Spinal cord (tissue), 9 donors: ENCODE measurements at regions not wholly inside any gene's neighbourhood (a gene's known extent, or its start where the extent isn't known, plus 50 kb on each side); places are given as distances from the start of the nearest gene placed in this dataset.

Source experiments
- DNase-seq, 6 donors: peaks; one replicate each; pipeline versions ENCODE4 v3.0.0 to v3.0.0-alpha.2; 2013 to 2015; ENCODE audit warnings: low spot score in 6 of 6, low read depth in 4 of 6
- H3K27ac ChIP-seq: one replicate; pipeline ENCODE4 v1.5.1; 2013; ENCODE audit warnings: low read depth, low read length, control low read depth
- H3K27me3 ChIP-seq: one replicate; pipeline ENCODE4 v1.6.1; 2013; ENCODE audit warnings: low read length; ENCODE audit not compliant: control insufficient read depth, insufficient read depth
- H3K36me3 ChIP-seq: one replicate; pipeline ENCODE4 v1.6.1; 2013; ENCODE audit warnings: low read length; ENCODE audit not compliant: control insufficient read depth, insufficient read depth
- H3K4me1 ChIP-seq: one replicate; pipeline ENCODE4 v1.6.1; 2013; ENCODE audit warnings: low read length; ENCODE audit not compliant: control insufficient read depth, insufficient read depth
- H3K4me3 ChIP-seq: one replicate; pipeline ENCODE4 v1.5.1; 2013; ENCODE audit warnings: low read depth, low read length, control low read depth
- H3K9me3 ChIP-seq: one replicate; pipeline ENCODE4 v1.6.1; 2013; ENCODE audit warnings: low read length; ENCODE audit not compliant: control insufficient read depth, insufficient read depth
- whole genome bisulfite sequencing: methylation state at CpG from one replicate; pipeline ENCODE4 v1.1.5; 2013; ENCODE audit warnings: missing lambda C conversion rate; ENCODE audit not compliant: insufficient coverage; 5-methylcytosine and 5-hydroxymethylcytosine counted together
- donor health status: healthy.

DNA sequence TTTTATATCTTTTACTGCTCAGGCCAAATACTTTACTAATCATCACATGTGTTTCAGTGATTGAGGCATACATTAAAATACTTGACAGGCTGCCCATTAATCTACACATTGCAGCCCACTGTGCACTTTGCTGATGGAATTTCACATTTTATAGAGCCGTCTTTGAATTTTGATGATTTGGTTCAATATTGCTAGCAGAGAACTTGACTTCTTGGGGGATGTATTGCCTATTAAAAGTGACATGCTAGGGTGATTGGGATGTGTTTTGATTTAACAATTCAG lies 1291.0 kb upstream of the GYPC start:
- Histone ChIP-seq H3K27ac (no peak overlapping the region), H3K4me1 (no peaks in the 10 kb centered on the region), H3K27me3 (no peaks in the 10 kb centered on the region), H3K36me3 (no peaks in the 10 kb centered on the region), H3K4me3 (no peak overlapping the region), H3K9me3 (no peaks in the 10 kb centered on the region)
- peak in 1 of 6 donors; percentile 69 for DNase-seq
- WGBS, result no CpG with 5 or more reads among the region's 1 CpG

DNA sequence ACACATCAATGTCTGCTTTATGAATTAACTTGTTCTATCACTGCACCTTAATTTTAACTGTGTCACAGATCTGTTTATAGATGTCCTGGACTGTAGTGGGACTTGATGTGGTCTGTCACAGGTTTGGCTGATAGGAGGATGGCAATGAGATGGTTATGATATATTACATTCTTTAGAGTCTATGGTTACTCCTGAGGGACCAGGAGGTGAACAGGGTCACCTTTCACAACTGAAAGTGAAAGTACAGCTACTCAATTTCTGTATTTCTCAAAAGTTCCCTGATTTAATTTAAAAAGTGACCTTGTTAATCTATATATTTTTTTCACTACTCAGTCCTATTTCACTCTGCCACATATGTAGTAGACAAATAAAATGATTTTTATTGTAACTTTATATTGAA lies 1284.1 kb upstream of the GYPC start:
- Histone ChIP-seq H3K4me1 (no peaks in the 10 kb centered on the region), H3K9me3 (no peaks in the 10 kb centered on the region)

DNA sequence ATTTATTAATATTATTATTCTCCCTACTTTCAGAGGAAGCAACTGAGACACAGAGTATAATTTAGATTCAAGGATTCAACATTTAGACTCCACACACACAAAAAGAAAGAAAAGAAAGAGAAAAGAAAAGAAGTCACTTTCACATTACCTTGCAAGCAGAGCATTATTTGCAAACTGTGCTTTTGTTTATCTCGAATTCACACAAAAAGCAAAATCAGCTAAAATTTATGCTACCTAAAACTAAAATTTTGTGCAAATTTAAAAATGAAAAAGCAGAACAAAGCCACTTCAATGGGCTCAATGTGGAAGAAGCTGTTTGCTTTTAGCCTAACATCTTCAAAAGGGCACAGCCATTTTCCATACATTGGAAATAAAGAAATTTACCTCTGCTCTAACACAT lies 1282.7 kb upstream of the GYPC start:
- no CpG with 5 or more reads among the region's 1 CpG for WGBS
- no peak overlapping the region for H3K4me3 ChIP-seq
- no peaks in the 10 kb centered on the region for H3K4me1 ChIP-seq
- H3K9me3 ChIP-seq, result no peaks in the 10 kb centered on the region
- no peak for DNase-seq
- H3K27me3 ChIP-seq, result no peaks in the 10 kb centered on the region
- H3K27ac ChIP-seq, result no peak overlapping the region
- H3K36me3 ChIP-seq, result no peaks in the 10 kb centered on the region

More for the DNA sequence above, 1284.1 kb upstream of the GYPC start:
- Histone ChIP-seq H3K4me3 (no peak overlapping the region), H3K27ac (no peak overlapping the region), H3K27me3 (no peaks in the 10 kb centered on the region), H3K36me3 (no peaks in the 10 kb centered on the region)
- no peak for DNase-seq

- no peaks in the 10 kb centered on the region for H3K27me3 ChIP-seq
- H3K36me3 ChIP-seq, result no peaks in the 10 kb centered on the region
- no peak overlapping the region for H3K4me3 ChIP-seq
- 91% methylated on average over 7 of the region's 7 CpGs for WGBS
- H3K9me3 ChIP-seq, result no peaks in the 10 kb centered on the region
- no peak overlapping the region for H3K27ac ChIP-seq
- H3K4me1 ChIP-seq, result no peaks in the 10 kb centered on the region
- DNase-seq, result no peak
Observed at GRCh38 chr2:125386074-125386473, 1269.9 kb upstream of the GYPC start.

- Histone ChIP-seq H3K27ac (no peak overlapping the region), H3K27me3 (no peaks in the 10 kb centered on the region), H3K4me3 (no peak overlapping the region), H3K4me1 (no peaks in the 10 kb centered on the region), H3K36me3 (no peaks in the 10 kb centered on the region), H3K9me3 (peaks cover 1% of the 10 kb centered on the region)
- 95% methylated on average over 3 of the region's 4 CpGs for WGBS
- no peak for DNase-seq
Observed at GRCh38 chr2:125397535-125398251, 1258.3 kb upstream of the GYPC start.

DNA sequence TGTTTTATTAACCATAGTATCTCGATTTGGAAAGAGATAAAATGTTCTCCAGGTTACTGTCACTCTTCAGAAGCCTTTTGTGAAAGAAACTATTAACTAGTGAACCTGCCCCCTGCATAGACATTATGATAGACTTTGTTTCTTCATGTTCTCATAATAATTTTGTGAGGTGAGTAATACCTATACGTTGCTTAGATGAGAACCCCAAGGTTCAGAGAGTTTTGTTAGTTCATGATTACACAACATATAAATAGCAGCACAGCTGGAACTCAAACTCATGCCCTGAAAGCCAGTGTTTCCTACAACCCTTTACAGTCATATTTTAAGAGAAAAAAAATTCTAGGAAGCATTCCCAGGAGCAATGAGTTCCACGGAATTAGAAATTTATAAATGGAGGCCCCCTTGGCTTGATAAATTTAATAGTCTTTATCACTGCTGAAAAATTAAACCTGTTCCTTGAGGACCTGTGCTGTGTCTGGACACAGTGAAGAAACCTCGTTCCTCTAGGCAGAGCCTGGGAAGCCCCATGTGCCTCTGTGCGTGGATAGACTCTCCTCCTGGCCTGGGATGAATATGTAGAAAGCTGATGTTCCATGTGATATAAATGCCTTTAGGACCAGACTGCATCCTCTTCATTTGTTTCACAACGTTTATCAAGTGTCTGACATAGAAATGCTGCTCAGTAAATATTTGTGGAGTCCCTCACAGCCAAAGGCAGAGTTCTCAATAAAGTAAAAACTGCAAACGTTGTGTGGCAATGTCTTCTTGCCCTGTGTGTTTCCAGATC lies 1257.0 kb upstream of the GYPC start:
- 50% methylated on average over 1 of the region's 7 CpGs for WGBS
- Histone ChIP-seq H3K36me3 (no peaks in the 10 kb centered on the region), H3K4me1 (no peaks in the 10 kb centered on the region), H3K27me3 (no peaks in the 10 kb centered on the region), H3K4me3 (no peak overlapping the region), H3K27ac (no peak overlapping the region), H3K9me3 (peaks cover 1% of the 10 kb centered on the region)
- no peak for DNase-seq

- Histone ChIP-seq H3K36me3 (no peaks in the 10 kb centered on the region), H3K9me3 (no peaks in the 10 kb centered on the region), H3K4me1 (no peaks in the 10 kb centered on the region), H3K27ac (no peak overlapping the region), H3K4me3 (no peak overlapping the region), H3K27me3 (no peaks in the 10 kb centered on the region)
- no peak for DNase-seq
- no CpG with 5 or more reads among the region's 2 CpGs for WGBS
Observed at GRCh38 chr2:125405816-125406215, 1250.1 kb upstream of the GYPC start.

DNA sequence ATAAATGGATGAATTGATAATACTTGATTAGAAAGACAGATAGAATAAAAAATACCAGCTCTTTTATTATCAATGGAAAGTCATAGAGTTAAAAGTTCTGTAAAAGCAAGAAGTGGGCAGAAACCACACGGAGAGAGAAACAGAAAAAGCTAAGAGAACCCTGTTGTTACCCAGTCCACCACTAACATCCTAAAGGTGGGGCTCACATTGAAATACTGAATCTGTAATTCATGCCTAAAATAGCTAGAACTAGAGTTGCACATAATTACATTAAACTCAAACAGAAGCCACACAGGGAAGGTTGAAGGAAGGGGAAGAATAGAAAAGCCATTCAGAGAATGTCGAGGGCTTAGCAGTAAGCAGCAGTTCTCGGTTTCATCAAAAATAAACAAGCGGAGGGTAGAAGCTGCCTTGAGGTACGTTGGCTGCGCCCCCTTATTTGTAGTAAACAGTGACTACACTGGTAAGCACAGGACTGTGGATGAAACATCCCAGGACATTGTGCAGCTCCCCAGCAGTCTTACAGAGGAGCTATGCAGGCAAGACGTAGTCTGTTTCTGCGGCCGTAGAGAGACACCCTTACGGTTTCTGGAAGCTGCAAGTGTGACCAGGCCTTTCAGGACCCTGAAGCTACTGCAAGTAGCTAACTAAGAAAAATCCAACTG lies 1247.0 kb upstream of the GYPC start:
- H3K27me3 ChIP-seq, result no peaks in the 10 kb centered on the region
- 88% methylated on average over 4 of the region's 10 CpGs for WGBS
- H3K36me3 ChIP-seq, result no peaks in the 10 kb centered on the region
- H3K4me1 ChIP-seq, result no peaks in the 10 kb centered on the region
- H3K27ac ChIP-seq, result no peak overlapping the region
- H3K4me3 ChIP-seq, result no peak overlapping the region
- DNase-seq, result no peak
- H3K9me3 ChIP-seq, result no peaks in the 10 kb centered on the region

DNA sequence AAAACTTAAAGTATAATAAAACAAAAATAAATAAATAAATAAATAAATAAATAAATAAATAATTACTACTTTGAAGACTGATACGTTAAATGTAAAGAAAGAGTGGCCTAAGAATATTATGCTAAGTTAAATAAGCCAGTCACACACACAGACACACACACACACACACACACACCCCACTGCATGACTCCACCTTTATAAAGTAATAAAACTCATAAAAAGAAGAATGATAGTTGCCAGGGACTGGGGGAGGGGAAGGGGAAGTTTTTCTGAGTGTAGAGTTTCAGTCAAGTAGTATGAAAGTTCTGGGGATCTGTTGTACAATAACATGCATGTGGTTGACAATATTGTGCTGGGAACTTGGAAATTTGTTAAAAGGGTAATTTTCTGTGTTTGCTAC lies 1237.5 kb upstream of the GYPC start:
- Histone ChIP-seq H3K36me3 (no peaks in the 10 kb centered on the region), H3K27ac (no peak overlapping the region), H3K9me3 (no peaks in the 10 kb centered on the region), H3K4me3 (no peak overlapping the region), H3K4me1 (no peaks in the 10 kb centered on the region), H3K27me3 (no peaks in the 10 kb centered on the region)
- no peak for DNase-seq
- no CpG with 5 or more reads among the region's 1 CpG for WGBS
